Dermis blood vessel endothelial cell (primary cell): ENCODE measurements at regions not wholly inside any gene's neighbourhood (a gene's known extent, or its start where the extent isn't known, plus 50 kb on each side); places are given as distances from the start of the nearest gene placed in this dataset.

ENCODE experiments used
- DNase-seq: peaks from one replicate; pipeline ENCODE4 v3.0.0; 2010

GRCh38 chr2:7906431-7906830 is 775.4 kb upstream of the ID2 start:
- DNase-seq: no peak

GRCh38 chr2:7907041-7907440 is 774.8 kb upstream of the ID2 start:
- DNase-seq: no peak

DNA sequence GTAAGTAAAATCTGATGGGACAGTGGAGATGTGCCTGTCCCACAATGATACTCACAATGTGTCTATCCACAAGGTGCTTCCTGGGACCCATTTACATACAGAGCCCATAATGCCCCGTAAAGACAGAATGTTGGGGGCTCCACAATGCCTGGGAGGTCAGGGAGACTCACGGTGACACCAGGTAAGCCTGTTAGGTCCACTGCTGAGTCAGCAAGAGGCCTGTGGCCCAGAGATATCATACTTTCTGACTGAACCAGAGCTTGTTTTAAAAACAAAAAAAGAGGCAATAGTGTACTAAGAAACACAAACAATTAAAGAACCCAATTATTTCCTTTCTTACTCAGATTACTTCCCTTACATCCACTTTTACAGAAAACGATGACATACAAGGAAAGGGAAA is 771.1 kb upstream of the ID2 start:
- DNase-seq: no peak

DNA sequence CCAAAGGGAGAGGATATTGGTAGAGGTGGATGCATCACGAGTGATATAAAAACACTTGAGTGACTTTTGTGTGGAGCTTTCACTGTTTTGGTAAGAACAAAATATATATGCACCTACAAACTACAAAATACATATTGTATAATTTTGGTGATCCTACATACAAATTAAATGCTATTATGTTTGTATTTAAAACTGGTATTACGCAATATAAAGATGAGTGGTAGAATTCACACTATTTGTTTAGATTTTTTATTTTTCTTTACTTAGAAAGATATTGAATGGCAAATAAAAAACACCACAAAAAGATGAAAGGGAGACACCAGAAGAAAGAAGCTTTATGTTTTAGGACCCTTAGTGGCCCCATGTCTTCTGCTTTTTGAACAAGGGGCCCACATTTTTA is 770.7 kb upstream of the ID2 start:
- no peak for DNase-seq

DNA sequence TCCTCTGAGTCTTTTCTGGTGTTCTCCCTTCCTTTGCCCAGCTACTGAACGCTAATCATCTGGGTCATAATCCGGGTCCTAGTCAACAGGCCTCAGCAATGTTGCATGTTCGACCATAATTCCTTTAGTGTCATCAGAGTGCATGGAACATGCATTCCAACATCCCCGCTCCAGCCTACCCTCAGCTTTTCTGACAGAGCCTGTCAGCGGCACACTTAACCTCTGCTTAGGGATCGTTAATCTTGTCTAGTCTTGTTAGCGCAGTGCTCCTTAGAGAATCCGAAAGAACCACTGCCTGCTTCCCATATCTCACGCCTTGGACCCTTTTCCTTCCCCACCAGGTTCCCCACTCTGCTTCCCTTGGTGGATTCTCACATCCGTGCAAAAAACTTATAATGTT is 767.9 kb upstream of the ID2 start:
- DNase-seq: no peak

DNA sequence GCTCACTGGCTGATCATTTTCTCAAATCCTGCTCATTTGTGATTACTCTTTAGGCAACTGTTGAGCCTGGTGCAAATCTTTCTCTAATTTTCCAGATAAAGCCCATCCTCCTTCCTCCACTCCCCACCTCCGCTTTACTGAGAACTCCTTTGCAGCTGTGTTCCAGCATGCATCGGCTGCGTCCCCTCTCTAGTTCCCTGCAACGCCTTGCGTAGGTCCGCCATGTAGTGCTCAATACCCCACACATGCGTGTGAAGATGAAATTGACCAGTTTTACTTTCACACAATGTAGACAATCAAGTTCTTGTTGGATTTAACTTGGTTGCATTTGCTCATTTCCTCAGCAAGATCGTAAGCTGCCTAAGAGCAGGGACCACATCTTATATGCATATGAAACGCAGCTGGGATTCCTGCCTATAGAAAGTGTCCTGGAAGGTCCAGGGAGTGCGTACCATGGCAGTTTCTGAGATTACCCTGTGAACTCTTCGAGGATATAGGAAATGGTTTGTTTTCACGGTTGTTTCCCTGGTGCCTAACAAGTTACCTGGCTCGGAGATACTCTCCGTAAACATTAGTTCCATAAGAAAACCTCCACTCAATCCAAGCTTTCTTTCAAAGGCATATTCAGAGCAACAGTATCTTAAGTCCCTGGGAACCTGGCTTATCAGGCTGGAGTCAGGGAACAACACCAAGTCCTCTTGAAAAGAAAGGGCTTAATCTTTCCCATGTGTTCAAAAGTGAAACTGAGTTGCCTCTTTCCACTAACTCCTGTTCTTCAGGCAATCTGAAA is 766.4 kb upstream of the ID2 start:
- no peak for DNase-seq

DNA sequence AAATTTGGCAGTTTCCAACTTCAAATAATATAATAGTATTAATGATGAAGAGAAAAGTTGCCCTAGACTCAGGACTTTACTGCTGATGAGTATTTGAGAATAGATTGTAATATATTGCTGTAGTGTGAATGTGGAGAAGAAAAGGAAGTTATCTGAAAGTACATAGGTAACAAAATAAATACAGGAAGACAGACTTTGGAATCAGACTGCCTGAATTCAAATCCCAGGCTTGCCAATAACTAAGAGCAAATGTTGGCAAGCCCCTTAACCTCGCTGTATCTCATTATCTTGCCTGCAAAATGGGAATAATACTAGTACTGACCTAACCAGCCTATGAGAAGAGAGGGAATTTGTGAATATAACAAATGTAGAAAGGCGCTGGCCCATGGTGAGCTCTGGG is 765.2 kb upstream of the ID2 start:
- no peak for DNase-seq

DNA sequence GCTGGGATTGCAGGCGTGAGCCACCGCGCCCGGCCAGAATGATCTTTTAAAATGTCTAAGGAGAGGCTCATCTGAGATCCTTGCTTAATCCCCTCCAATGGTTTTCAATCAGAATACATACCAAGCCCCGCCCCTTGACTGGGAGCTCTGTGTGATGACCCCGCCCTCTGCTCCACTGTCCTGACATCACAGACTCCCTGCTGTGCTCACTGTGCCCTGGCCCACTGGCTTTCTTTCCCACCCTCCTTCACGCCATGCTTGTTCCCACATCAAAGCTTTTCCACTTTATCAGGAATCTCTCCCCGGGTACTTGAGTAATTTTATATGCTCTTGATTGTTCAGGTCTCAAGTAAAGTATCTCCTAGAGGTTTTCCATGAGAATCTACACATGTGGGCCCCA is 762.3 kb upstream of the ID2 start:
- DNase-seq: no peak

DNA sequence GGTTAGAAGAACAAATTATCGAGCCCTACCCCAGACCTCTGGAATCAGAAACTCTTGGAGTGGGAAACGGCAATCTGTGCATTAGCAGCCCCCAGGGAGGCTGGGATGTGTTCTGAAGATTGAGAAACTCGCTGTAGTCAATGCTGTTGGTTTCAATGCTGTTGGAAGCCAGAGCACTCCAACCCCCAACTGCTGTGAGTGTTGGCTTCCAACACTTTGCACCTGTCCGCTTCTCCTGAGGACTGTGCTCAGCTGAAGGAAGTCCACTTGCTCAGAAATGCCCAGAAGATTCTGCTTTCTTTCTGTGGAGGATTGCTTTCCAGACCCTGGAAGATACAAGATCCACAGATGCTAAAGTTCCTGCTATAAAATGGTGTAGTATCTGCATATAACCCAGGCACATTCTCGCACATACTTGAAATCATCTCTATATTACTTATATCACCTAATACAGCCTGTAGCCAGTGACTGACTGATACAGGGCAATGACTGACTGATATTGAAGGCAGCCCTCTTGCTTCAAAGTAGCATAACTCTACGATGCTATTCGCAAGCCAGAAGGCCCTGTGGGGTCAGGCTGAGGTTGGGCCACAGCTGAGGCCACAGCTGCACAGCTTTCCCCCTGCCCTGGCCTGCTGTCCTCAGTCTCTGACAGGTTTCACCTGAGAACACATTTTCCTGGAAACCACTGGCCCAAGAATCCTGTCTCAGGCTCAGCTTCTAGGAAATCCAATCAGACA is 757.7 kb upstream of the ID2 start:
- DNase-seq: no peak

- DNase-seq: no peak
Observed at GRCh38 chr2:7925506-7925905, 756.4 kb upstream of the ID2 start.

DNA sequence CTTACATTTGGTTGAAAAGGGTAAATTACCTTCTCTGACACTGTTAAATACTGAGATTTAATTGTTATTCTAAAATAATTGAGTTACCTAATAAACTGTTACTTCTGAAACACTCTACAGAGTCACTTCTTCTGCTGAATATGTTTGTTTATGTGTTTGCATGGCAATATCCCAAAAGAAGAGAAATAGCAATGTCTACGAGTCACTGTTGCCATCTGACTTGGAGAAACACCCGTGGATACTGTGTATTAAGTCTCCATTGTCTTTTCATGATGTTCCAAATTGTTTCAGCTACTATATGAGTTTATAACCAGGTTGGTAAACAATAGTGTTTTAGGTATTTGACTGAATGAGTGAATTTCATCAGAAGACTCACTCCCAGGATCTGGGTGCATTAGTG is 754.2 kb upstream of the ID2 start:
- no peak for DNase-seq

GRCh38 chr2:7929281-7929680 is 752.6 kb upstream of the ID2 start:
- no peak for DNase-seq

- no peak for DNase-seq
Observed at GRCh38 chr2:7930800-7931635, 750.8 kb upstream of the ID2 start.

DNA sequence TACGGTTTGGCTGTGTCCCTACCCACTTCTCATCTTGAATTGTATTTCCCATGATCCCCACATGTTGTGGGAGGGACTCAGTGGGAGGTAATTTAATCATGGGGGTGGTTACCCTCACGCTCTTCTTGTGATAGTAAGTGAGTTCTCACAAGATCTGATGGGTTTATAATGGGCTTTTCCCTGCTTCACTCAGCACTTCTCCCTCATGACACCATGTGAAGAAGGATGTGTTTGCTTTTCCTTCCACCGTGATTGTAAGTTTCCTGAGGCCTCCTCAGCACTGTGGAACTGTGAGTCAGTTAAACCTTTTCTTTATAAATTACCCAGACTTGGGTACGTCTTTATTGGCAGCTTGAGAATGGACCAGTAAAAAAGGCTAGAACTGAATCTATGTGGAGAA is 750.0 kb upstream of the ID2 start:
- no peak for DNase-seq

GRCh38 chr2:7933672-7934071 is 748.2 kb upstream of the ID2 start:
- DNase-seq: no peak

GRCh38 chr2:7934476-7934875 is 747.4 kb upstream of the ID2 start:
- no peak for DNase-seq

- no peak for DNase-seq
Observed at GRCh38 chr2:7937082-7937481, 744.8 kb upstream of the ID2 start.

GRCh38 chr2:7940723-7941122 is 741.1 kb upstream of the ID2 start:
- DNase-seq: no peak

- DNase-seq: no peak
Observed at GRCh38 chr2:7943446-7943845, 738.4 kb upstream of the ID2 start.

DNA sequence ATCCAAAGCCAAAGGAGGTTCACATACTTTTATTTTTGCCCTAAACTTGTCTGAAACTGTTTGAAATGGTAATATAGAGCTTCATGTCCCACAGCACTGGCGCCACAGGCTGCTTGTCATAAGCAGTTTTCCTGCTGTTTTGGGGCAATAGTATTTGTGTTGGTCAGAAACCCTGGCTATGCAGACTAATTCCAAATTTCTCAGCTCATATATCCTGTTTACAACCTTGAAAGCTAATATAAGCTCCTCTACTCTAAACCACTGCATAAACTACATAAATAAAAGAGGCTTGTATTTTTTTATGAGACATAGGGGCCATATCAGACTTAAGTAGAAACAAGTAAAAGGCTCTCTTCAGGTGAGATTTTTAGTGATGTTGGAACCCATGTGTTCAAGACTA is 736.8 kb upstream of the ID2 start:
- no peak for DNase-seq

DNA sequence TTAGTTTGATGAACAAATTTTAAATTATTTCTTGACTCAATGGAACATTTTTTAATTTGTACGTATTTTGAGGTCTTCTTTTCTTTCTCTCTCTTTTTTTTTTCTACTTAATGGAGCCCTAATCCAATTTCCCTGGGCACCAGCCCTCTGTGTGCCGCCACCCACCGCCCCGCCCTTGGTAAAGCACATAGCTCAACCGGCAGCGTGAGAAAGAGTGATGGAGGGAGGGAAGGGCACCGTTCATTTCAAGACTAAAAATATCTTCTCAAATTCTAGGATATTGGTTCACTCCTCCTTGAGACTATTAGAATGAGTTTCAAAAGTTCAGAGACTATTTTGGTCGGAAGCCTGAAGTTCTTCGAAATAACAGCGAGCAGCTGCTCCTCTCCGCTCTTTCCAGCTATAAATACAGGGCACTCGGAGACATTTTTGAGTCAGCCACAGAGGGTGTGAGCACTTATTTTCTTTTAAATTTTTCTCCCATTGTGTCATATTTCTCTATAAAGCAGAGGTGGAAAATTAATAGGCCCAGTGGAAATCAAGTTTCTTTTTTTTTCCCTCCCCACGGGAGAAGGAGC is 731.7 kb upstream of the ID2 start:
- DNase-seq: no peak

GRCh38 chr2:7951001-7951400 is 730.9 kb upstream of the ID2 start:
- DNase-seq: no peak

- DNase-seq: no peak
Observed at GRCh38 chr2:7951490-7951889, 730.4 kb upstream of the ID2 start.
